ENCODE measurements at regions not wholly inside any gene's neighbourhood (a gene's known extent, or its start where the extent isn't known, plus 50 kb on each side); places are given as distances from the start of the nearest gene placed in this dataset.

DNA sequence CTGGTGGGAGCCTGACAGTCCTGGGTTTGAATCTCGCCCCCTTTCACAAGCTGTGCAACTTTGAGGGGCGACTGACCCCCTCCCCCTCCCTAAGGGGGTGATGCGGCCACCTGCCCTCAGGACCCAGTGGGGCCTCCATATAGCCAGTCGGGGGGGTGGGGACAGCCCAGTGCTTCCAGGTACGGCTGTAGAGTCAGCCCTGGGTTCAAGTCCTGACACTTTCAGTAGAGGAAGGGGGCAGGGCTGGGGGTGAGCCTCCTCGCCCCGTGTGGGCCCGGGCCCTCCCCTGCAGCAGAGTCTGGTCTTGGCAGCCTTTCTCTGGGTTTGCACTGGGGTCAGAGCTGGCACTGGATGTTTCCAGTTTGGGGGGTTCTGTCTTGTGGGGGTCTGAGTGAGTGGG, 216.3 kb downstream of the C9orf50 start:
- TF ChIP-seq, protein P1, sequence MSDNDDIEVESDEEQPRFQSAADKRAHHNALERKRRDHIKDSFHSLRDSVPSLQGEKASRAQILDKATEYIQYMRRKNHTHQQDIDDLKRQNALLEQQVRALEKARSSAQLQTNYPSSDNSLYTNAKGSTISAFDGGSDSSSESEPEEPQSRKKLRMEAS (IDR thresholded peaks at IDR 0.05): no peak
- TF ChIP-seq, protein P2, sequence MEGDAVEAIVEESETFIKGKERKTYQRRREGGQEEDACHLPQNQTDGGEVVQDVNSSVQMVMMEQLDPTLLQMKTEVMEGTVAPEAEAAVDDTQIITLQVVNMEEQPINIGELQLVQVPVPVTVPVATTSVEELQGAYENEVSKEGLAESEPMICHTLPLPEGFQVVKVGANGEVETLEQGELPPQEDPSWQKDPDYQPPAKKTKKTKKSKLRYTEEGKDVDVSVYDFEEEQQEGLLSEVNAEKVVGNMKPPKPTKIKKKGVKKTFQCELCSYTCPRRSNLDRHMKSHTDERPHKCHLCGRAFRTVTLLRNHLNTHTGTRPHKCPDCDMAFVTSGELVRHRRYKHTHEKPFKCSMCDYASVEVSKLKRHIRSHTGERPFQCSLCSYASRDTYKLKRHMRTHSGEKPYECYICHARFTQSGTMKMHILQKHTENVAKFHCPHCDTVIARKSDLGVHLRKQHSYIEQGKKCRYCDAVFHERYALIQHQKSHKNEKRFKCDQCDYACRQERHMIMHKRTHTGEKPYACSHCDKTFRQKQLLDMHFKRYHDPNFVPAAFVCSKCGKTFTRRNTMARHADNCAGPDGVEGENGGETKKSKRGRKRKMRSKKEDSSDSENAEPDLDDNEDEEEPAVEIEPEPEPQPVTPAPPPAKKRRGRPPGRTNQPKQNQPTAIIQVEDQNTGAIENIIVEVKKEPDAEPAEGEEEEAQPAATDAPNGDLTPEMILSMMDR (IDR thresholded peaks at IDR 0.05; ENCODE audit: low read depth, low read length, missing input control): no peak
- TF ChIP-seq YY1 (IDR thresholded peaks at IDR 0.05) (no peak), JUND (IDR thresholded peaks at IDR 0.05) (no peak), GABPA (IDR thresholded peaks at IDR 0.05 in 1 of 2, conservative IDR thresholded peaks at IDR 0.05 in 1 of 2) (no peak)
- TF ChIP-seq, protein P3, sequence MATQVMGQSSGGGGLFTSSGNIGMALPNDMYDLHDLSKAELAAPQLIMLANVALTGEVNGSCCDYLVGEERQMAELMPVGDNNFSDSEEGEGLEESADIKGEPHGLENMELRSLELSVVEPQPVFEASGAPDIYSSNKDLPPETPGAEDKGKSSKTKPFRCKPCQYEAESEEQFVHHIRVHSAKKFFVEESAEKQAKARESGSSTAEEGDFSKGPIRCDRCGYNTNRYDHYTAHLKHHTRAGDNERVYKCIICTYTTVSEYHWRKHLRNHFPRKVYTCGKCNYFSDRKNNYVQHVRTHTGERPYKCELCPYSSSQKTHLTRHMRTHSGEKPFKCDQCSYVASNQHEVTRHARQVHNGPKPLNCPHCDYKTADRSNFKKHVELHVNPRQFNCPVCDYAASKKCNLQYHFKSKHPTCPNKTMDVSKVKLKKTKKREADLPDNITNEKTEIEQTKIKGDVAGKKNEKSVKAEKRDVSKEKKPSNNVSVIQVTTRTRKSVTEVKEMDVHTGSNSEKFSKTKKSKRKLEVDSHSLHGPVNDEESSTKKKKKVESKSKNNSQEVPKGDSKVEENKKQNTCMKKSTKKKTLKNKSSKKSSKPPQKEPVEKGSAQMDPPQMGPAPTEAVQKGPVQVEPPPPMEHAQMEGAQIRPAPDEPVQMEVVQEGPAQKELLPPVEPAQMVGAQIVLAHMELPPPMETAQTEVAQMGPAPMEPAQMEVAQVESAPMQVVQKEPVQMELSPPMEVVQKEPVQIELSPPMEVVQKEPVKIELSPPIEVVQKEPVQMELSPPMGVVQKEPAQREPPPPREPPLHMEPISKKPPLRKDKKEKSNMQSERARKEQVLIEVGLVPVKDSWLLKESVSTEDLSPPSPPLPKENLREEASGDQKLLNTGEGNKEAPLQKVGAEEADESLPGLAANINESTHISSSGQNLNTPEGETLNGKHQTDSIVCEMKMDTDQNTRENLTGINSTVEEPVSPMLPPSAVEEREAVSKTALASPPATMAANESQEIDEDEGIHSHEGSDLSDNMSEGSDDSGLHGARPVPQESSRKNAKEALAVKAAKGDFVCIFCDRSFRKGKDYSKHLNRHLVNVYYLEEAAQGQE (IDR thresholded peaks at IDR 0.05): no peak
